ENCODE measurements at regions not wholly inside any gene's neighbourhood (a gene's known extent, or its start where the extent isn't known, plus 50 kb on each side); places are given as distances from the start of the nearest gene placed in this dataset.

DNA sequence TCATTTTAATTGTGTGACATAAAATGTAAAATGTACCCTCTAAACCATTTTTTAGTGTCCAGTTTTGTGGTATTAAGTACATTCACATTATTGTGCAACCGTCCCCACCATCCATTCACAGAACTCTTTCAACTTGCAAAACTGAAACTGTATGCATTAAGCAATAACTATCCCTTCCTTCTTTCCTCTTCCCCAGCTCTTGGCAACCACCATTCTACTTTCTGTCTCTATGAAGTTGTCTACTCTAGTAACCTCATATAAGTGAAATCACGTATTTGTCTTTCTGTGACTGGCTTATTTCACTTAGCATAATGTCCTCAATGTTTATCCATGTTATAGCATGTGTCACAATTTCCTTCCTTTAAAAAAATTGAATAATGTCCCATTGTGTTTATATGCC lies 142.4 kb downstream of the C9orf152 start:
- no peak for TF ChIP-seq JUNB (CRISPR knock-in tag; IDR thresholded peaks at IDR 0.05; ENCODE audit: borderline replicate concordance)
- TF ChIP-seq, protein P1, sequence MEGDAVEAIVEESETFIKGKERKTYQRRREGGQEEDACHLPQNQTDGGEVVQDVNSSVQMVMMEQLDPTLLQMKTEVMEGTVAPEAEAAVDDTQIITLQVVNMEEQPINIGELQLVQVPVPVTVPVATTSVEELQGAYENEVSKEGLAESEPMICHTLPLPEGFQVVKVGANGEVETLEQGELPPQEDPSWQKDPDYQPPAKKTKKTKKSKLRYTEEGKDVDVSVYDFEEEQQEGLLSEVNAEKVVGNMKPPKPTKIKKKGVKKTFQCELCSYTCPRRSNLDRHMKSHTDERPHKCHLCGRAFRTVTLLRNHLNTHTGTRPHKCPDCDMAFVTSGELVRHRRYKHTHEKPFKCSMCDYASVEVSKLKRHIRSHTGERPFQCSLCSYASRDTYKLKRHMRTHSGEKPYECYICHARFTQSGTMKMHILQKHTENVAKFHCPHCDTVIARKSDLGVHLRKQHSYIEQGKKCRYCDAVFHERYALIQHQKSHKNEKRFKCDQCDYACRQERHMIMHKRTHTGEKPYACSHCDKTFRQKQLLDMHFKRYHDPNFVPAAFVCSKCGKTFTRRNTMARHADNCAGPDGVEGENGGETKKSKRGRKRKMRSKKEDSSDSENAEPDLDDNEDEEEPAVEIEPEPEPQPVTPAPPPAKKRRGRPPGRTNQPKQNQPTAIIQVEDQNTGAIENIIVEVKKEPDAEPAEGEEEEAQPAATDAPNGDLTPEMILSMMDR (CRISPR knock-in tag; IDR thresholded peaks at IDR 0.05): no peak
